ENCODE measurements at regions not wholly inside any gene's neighbourhood (a gene's known extent, or its start where the extent isn't known, plus 50 kb on each side); places are given as distances from the start of the nearest gene placed in this dataset.

- H3K27ac ChIP-seq: no peak overlapping the region
- POLR2A ChIA-PET: no interaction called here
- no peaks in the 10 kb centered on the region for H3K9me3 ChIP-seq
- DNase-seq (ENCODE audit: low read depth in 1 of 2, low spot score in 1 of 2) (peak in 1 of 2 experiments; percentile 29), ATAC-seq (no peak; a peak in 1 of 6 replicates), FAIRE-seq (no peak)
- WGBS (ENCODE audit: missing lambda C conversion rate): 44% methylated on average over 2 of the region's 2 CpGs
- H3K4me1 ChIP-seq: peaks cover 9% of the 10 kb centered on the region; the same call in 1 of the 3 replicates
- TF ChIP-seq JUN (IDR thresholded peaks at IDR 0.05) (no peak), TP53 (CRISPR knock-in tag; IDR thresholded peaks at IDR 0.05) (no peak), HDAC2 (IDR thresholded peaks at IDR 0.05) (no peak), NPAS2 (CRISPR knock-in tag; IDR thresholded peaks at IDR 0.05; ENCODE audit: borderline replicate concordance) (no peak), RNF2 (IDR thresholded peaks at IDR 0.05; ENCODE audit: borderline replicate concordance, low read depth) (no peak), SMC3 (IDR thresholded peaks at IDR 0.05) (peak; percentile 82), ZSCAN20 (CRISPR knock-in tag; IDR thresholded peaks at IDR 0.05) (no peak), CTCF (IDR thresholded peaks at IDR 0.05) (peak; percentile 71), MYC (IDR thresholded peaks at IDR 0.05; ENCODE audit: borderline replicate concordance, low read length) (no peak), RAD21 (conservative IDR thresholded peaks at IDR 0.05 in 1 of 2, IDR thresholded peaks at IDR 0.05 in 1 of 2) (peak; percentile 69 to 86), PHF8 (IDR thresholded peaks at IDR 0.05; ENCODE audit: borderline replicate concordance, low read depth) (no peak), REST (IDR thresholded peaks at IDR 0.05) (no peak)
- CTCF ChIA-PET: interaction anchor here (0.6 to 3.3 kb wide), 4 partner anchors 36 to 361 kb away, joined by 3 to 34 read pairs (median 4); no protein-coding TSS in a partner anchor
- H3K4me2 ChIP-seq: peak overlapping the region; percentile 49; the same call in 2 of the 3 replicates
- H3K4me3 ChIP-seq: no peak overlapping the region
Measured at GRCh38 chr1:78839704-78840277, 166.7 kb downstream of the ADGRL4 start.

All from A549 (cell line).